ENCODE measurements at regions not wholly inside any gene's neighbourhood (a gene's known extent, or its start where the extent isn't known, plus 50 kb on each side); places are given as distances from the start of the nearest gene placed in this dataset.

DNA sequence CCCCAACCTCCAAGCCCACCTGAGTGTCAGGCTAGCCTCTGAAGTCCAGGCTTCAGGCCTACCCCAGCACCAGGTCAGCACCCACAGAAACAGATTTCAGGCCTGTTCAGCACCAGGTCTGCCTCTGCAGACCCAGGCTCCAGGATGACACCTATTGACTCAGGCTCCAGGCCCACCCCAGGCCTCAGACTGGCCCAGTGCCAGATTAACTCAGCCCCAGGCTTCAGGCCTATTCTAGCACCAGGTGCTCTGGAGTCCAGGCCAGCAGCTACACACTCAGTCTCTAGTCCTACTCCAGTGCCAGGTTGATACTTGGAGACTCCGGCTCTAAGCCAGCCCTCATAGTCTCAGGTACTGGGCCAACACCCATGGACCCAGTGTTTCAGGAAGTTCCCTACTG is 541.7 kb upstream of the PBX1 start:
- in situ Hi-C loops (cut with MboI): no loop called here
- no peaks in the 10 kb centered on the region for H3K79me2 ChIP-seq (ENCODE audit: insufficient read depth)
- H2AFZ ChIP-seq: no peak overlapping the region
- no peak overlapping the region for H3K4me2 ChIP-seq (ENCODE audit: unreplicated experiment)
- H3K4me1 ChIP-seq (ENCODE audit: insufficient read depth): no peaks in the 10 kb centered on the region
- no peaks in the 10 kb centered on the region for H3K27me3 ChIP-seq (replicated peaks; ENCODE audit: insufficient read depth)
- no peak overlapping the region for H3K9ac ChIP-seq
- no peak overlapping the region for H3K27ac ChIP-seq
- no peaks in the 10 kb centered on the region for H3F3A ChIP-seq (ENCODE audit: insufficient read depth)
- TF ChIP-seq EZH2 (IDR thresholded peaks at IDR 0.05; ENCODE audit: insufficient read depth, poor library complexity, severe bottlenecking): no peak
- TF ChIP-seq EZH2phosphoT487 (IDR thresholded peaks at IDR 0.05; ENCODE audit: insufficient read depth, low read depth): no peak
- H3K9me2 ChIP-seq (ENCODE audit: insufficient read depth): no peaks in the 10 kb centered on the region
- no peaks in the 10 kb centered on the region for H4K20me1 ChIP-seq (ENCODE audit: insufficient read depth)
- no peak overlapping the region for H3K4me3 ChIP-seq
- WGBS, 2 experiments (ENCODE audit: low coverage in 1 of 2, low lambda C conversion rate in 2 of 2, missing lambda C conversion rate in 2 of 2): 86 to 93% methylated on average over 1 of the region's 1 CpG
- H3K36me3 ChIP-seq (ENCODE audit: low read depth): no peaks in the 10 kb centered on the region
- no peaks in the 10 kb centered on the region for H3K9me3 ChIP-seq (ENCODE audit: low read depth)
- DNase-seq: no peak

DNA sequence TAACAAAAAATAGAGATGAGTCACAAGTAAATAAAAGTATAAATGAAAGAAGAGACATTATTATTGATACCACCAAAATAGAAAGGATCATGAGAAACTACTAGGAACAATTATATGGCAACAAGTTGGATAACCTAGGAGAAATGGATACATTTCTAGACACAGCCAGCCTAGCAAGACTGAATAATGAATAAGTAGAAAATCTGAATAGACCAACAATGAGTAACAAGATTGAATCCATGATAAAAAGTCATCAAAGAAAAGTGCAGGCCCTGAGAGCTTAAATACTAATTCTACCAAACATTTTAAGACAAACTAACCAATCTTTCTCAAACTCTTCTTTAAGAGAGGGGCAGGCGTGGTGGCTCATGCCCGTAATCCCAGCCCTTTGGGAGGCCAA is 538.6 kb upstream of the PBX1 start:
- Histone ChIP-seq H3K9me2 (ENCODE audit: insufficient read depth) (no peaks in the 10 kb centered on the region), H3K36me3 (ENCODE audit: low read depth) (no peaks in the 10 kb centered on the region), H3K4me1 (ENCODE audit: insufficient read depth) (no peaks in the 10 kb centered on the region), H3K9ac (no peak overlapping the region), H4K20me1 (ENCODE audit: insufficient read depth) (no peaks in the 10 kb centered on the region), H2AFZ (no peak overlapping the region), H3K9me3 (ENCODE audit: low read depth) (no peaks in the 10 kb centered on the region), H3K27ac (no peak overlapping the region), H3K79me2 (ENCODE audit: insufficient read depth) (no peaks in the 10 kb centered on the region), H3F3A (ENCODE audit: insufficient read depth) (no peaks in the 10 kb centered on the region), H3K27me3 (replicated peaks; ENCODE audit: insufficient read depth) (no peaks in the 10 kb centered on the region), H3K4me3 (no peak overlapping the region), H3K4me2 (ENCODE audit: unreplicated experiment) (no peak overlapping the region)
- in situ Hi-C loops (cut with MboI): no loop called here
- WGBS, 2 experiments (ENCODE audit: low coverage in 1 of 2, low lambda C conversion rate in 2 of 2, missing lambda C conversion rate in 2 of 2): 61 to 65% methylated on average over 2 of the region's 2 CpGs
- TF ChIP-seq EZH2phosphoT487 (IDR thresholded peaks at IDR 0.05; ENCODE audit: insufficient read depth, low read depth): no peak
- no peak for DNase-seq

DNA sequence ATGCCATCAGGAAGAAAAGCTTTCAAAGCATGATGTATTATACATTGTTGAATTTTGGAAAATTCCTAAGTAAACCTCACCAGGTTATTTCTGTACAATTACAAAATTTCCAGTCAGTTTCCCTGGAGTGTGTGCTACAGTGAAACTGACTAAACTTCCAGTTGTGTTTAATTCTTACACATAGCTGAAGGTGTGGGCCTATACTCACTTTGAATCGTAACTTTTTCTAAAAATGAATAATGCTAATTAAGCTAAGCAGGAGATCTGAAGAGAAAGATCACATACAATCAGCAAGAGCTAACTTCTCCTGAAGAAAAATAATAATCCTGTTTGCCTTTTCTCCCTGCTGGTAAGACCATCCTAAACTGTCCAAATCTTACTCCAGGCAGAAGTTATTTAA is 537.2 kb upstream of the PBX1 start:
- TF ChIP-seq EZH2phosphoT487 (IDR thresholded peaks at IDR 0.05; ENCODE audit: insufficient read depth, low read depth) (no peak), EZH2 (IDR thresholded peaks at IDR 0.05; ENCODE audit: insufficient read depth, poor library complexity, severe bottlenecking) (no peak)
- Histone ChIP-seq H3K27me3 (replicated peaks; ENCODE audit: insufficient read depth) (no peaks in the 10 kb centered on the region), H3K4me2 (ENCODE audit: unreplicated experiment) (no peak overlapping the region), H3F3A (ENCODE audit: insufficient read depth) (no peaks in the 10 kb centered on the region), H3K4me3 (no peak overlapping the region), H3K9me3 (ENCODE audit: low read depth) (no peaks in the 10 kb centered on the region), H2AFZ (no peak overlapping the region), H3K79me2 (ENCODE audit: insufficient read depth) (no peaks in the 10 kb centered on the region), H4K20me1 (ENCODE audit: insufficient read depth) (no peaks in the 10 kb centered on the region), H3K36me3 (ENCODE audit: low read depth) (no peaks in the 10 kb centered on the region), H3K4me1 (ENCODE audit: insufficient read depth) (no peaks in the 10 kb centered on the region), H3K9ac (no peak overlapping the region), H3K9me2 (ENCODE audit: insufficient read depth) (no peaks in the 10 kb centered on the region), H3K27ac (no peak overlapping the region)
- DNase-seq: no peak
- WGBS, 2 experiments (ENCODE audit: low coverage in 1 of 2, low lambda C conversion rate in 2 of 2, missing lambda C conversion rate in 2 of 2): 0% methylated on average over 1 of the region's 1 CpG
- in situ Hi-C loops (cut with MboI): no loop called here

DNA sequence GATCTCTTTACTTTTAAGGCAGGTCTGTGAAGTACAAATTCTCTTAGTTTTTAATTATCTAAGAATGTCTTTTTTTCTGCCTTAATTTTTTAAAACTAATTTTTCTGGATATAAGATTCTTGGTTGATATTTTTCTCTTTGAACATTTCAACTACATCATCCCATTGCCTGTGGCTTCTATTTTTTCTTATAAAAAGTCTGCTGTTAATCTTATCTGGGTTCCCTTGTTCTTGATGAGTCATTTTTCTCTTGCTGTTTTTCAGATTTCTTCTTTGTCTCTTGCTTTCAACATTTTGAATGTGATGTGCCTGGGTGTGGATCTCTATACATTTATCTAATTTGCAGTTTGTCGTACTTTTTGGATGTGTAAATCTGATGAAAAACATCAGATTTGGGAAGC is 525.2 kb upstream of the PBX1 start:
- no peaks in the 10 kb centered on the region for H3F3A ChIP-seq (ENCODE audit: insufficient read depth)

DNA sequence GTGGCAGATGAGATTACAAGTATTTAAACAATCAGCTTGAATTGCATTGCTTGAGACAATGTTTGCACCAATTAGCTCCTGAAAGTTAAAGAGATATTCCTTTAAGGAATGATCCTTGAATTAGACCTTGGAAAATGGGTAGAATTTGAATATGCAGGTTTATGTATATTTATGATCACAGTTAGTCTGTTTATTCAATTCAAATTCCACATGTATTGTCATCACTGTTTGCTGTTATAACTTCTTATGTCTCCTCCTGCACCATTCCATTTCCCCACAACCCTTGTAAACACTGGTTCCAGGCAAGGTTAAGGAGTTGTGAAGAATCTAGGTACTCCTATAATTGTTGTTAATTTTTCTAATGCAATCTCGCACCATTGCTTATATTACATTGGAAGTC is 518.2 kb upstream of the PBX1 start:
- 47 to 53% methylated on average over 1 of the region's 1 CpG for WGBS, 2 experiments (ENCODE audit: low coverage in 1 of 2, low lambda C conversion rate in 2 of 2, missing lambda C conversion rate in 2 of 2)
- Histone ChIP-seq H3K27ac (no peak overlapping the region), H3K9me2 (ENCODE audit: insufficient read depth) (no peaks in the 10 kb centered on the region), H3K4me1 (ENCODE audit: insufficient read depth) (no peaks in the 10 kb centered on the region), H4K20me1 (ENCODE audit: insufficient read depth) (no peaks in the 10 kb centered on the region), H3K36me3 (ENCODE audit: low read depth) (no peaks in the 10 kb centered on the region), H3K9ac (no peak overlapping the region), H3F3A (ENCODE audit: insufficient read depth) (no peaks in the 10 kb centered on the region), H3K27me3 (replicated peaks; ENCODE audit: insufficient read depth) (no peaks in the 10 kb centered on the region), H3K9me3 (ENCODE audit: low read depth) (no peaks in the 10 kb centered on the region), H2AFZ (no peak overlapping the region), H3K4me2 (ENCODE audit: unreplicated experiment) (no peak overlapping the region), H3K79me2 (ENCODE audit: insufficient read depth) (no peaks in the 10 kb centered on the region), H3K4me3 (no peak overlapping the region)
- in situ Hi-C loops (cut with MboI): no loop called here
- TF ChIP-seq EZH2 (IDR thresholded peaks at IDR 0.05; ENCODE audit: insufficient read depth, poor library complexity, severe bottlenecking) (no peak), EZH2phosphoT487 (IDR thresholded peaks at IDR 0.05; ENCODE audit: insufficient read depth, low read depth) (no peak)
- no peak for DNase-seq

More for the DNA sequence above, 525.2 kb upstream of the PBX1 start:
- Histone ChIP-seq H3K79me2 (ENCODE audit: insufficient read depth) (no peaks in the 10 kb centered on the region), H4K20me1 (ENCODE audit: insufficient read depth) (no peaks in the 10 kb centered on the region), H3K9ac (no peak overlapping the region), H3K27ac (no peak overlapping the region), H3K9me3 (ENCODE audit: low read depth) (no peaks in the 10 kb centered on the region), H3K4me2 (ENCODE audit: unreplicated experiment) (no peak overlapping the region), H2AFZ (no peak overlapping the region), H3K36me3 (ENCODE audit: low read depth) (no peaks in the 10 kb centered on the region), H3K4me1 (ENCODE audit: insufficient read depth) (no peaks in the 10 kb centered on the region), H3K9me2 (ENCODE audit: insufficient read depth) (no peaks in the 10 kb centered on the region), H3K4me3 (no peak overlapping the region), H3K27me3 (replicated peaks; ENCODE audit: insufficient read depth) (no peaks in the 10 kb centered on the region)
- TF ChIP-seq EZH2 (IDR thresholded peaks at IDR 0.05; ENCODE audit: insufficient read depth, poor library complexity, severe bottlenecking) (no peak), EZH2phosphoT487 (IDR thresholded peaks at IDR 0.05; ENCODE audit: insufficient read depth, low read depth) (no peak)
- in situ Hi-C loops (cut with MboI): no loop called here
- no peak for DNase-seq
- 62 to 71% methylated on average over 1 of the region's 1 CpG for WGBS, 2 experiments (ENCODE audit: low coverage in 1 of 2, low lambda C conversion rate in 2 of 2, missing lambda C conversion rate in 2 of 2)
